ENCODE measurements at regions not wholly inside any gene's neighbourhood (a gene's known extent, or its start where the extent isn't known, plus 50 kb on each side); places are given as distances from the start of the nearest gene placed in this dataset.

DNA sequence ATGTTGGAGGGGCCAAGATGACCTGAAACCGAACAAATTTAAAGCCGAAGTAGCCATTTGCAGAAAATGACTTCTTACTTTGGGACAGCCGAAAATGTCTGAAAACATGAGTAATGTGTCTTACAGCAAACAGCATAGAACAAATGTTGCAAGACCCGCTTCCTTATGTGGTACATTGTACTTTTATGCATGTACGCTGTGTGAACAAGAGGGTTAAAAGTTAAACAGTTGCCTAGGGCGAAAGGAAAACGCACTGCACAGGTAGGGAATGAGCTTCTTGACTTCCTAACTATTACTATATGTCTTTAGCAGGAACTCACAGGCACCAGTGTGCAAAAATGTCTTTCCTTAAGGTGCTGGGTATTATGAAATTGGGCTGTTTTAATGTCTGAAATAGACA lies 303.5 kb upstream of the MGMT start:
- TF ChIP-seq, protein P1, sequence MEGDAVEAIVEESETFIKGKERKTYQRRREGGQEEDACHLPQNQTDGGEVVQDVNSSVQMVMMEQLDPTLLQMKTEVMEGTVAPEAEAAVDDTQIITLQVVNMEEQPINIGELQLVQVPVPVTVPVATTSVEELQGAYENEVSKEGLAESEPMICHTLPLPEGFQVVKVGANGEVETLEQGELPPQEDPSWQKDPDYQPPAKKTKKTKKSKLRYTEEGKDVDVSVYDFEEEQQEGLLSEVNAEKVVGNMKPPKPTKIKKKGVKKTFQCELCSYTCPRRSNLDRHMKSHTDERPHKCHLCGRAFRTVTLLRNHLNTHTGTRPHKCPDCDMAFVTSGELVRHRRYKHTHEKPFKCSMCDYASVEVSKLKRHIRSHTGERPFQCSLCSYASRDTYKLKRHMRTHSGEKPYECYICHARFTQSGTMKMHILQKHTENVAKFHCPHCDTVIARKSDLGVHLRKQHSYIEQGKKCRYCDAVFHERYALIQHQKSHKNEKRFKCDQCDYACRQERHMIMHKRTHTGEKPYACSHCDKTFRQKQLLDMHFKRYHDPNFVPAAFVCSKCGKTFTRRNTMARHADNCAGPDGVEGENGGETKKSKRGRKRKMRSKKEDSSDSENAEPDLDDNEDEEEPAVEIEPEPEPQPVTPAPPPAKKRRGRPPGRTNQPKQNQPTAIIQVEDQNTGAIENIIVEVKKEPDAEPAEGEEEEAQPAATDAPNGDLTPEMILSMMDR (IDR thresholded peaks at IDR 0.05; ENCODE audit: borderline replicate concordance, control extremely low read depth, extremely low read depth, insufficient read depth, missing control alignments), result no peak
- DNase-seq (ENCODE audit: low spot score), result no peak
- in situ Hi-C loops (cut with MboI; ENCODE audit: low sequenced_read_pairs, unreplicated experiment), result no loop called here

DNA sequence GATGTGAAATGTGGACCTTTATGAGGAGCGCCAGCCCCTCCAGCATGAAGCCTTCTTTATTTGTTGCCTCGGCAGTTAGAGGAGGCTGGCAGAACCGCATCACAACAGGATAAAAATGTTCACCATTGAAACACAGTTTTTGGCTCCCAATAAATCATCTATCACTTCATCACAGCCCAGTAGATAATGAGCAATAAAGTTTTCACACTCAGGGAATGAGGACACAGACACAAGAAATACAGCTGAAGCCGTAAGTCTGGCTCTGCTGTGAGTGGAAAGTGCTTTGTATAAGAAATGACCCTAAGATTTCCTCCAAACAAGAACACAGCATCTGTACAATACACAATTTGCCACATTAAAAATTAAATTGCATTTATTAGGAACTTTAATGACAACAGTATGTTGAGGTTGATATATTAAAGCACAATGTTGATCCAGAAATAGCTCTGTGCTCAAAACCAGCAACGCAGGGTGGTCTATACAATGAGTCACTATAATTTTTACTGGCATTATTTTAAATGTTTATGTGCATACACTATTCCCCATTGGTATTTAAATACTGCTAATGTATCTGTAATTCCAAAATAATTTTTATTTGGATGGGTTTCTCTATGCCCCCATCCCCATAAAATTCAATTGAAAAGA lies 301.8 kb upstream of the MGMT start:
- in situ Hi-C loops (cut with MboI; ENCODE audit: low sequenced_read_pairs, unreplicated experiment), result no loop called here
- no peak for DNase-seq (ENCODE audit: low spot score)
- TF ChIP-seq, protein P1 (IDR thresholded peaks at IDR 0.05; ENCODE audit: borderline replicate concordance, control extremely low read depth, extremely low read depth, insufficient read depth, missing control alignments), result no peak

GRCh38 chr10:129165770-129166169 lies 301.3 kb upstream of the MGMT start:
- in situ Hi-C loops (cut with MboI; ENCODE audit: low sequenced_read_pairs, unreplicated experiment), result no loop called here
- DNase-seq (ENCODE audit: low spot score), result no peak
- TF ChIP-seq, protein P1 (IDR thresholded peaks at IDR 0.05; ENCODE audit: borderline replicate concordance, control extremely low read depth, extremely low read depth, insufficient read depth, missing control alignments), result no peak

DNA sequence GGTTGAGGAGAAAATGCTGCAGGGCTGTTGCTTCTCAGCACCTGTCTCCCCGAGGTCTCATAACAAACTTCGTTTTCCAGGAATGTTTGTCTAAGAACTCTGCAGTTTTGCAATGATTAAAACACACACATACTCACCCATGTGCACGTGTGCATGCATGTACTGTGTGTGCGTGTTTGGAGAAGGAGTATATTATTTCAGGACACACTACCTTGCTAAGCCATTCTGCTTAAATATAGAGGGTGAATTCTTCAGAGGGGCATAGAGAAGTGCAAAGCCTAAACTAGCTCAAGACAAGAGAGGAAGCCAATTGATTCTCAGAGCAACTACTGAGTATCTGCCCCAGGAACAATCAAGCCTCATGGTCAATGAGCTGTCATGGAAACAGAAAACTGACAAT lies 298.4 kb upstream of the MGMT start:
- DNase-seq (ENCODE audit: low spot score), result no peak
- in situ Hi-C loops (cut with MboI; ENCODE audit: low sequenced_read_pairs, unreplicated experiment), result no loop called here
- TF ChIP-seq, protein P1 (IDR thresholded peaks at IDR 0.05; ENCODE audit: borderline replicate concordance, control extremely low read depth, extremely low read depth, insufficient read depth, missing control alignments), result no peak

DNA sequence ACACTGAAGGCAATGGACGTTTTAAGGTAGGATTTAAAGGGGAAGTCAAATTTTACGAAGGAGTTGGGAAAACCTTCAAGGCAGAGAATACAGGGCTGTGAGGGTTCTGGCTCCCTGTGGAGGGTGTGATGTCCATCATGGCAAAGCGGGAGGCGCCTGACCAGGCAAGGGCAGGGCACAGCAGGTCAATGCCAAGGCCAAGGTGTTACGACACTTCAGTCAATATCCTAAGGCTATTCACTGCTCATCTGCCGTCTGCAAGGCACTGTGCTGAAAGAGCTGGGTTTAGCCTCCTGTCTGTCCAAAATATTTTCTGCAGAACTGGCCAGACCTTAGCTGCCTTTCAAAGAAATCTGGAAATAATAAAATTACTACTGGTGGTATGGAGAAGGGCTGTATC lies 297.9 kb upstream of the MGMT start:
- no peak for DNase-seq (ENCODE audit: low spot score)
- in situ Hi-C loops (cut with MboI; ENCODE audit: low sequenced_read_pairs, unreplicated experiment), result no loop called here

DNA sequence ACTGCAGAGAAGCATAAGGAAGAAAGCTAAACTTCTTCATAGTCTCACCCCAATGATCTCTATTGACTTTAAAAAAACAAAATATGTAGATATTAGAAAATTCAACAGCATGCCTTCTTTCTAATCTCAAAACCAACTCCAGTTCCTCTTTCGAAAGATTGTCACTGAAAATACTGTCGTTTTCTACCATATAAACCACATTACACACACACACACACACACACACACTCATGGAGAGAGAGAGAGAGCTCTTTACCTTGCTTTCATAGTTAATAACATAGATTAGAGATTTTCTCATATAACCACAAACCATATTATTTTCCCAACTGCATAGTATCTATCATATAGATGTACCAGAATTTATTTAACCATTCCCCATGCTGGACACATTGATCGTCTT lies 296.2 kb upstream of the MGMT start:
- DNase-seq (ENCODE audit: low spot score), result no peak
- in situ Hi-C loops (cut with MboI; ENCODE audit: low sequenced_read_pairs, unreplicated experiment), result no loop called here
- TF ChIP-seq, protein P1 (IDR thresholded peaks at IDR 0.05; ENCODE audit: borderline replicate concordance, control extremely low read depth, extremely low read depth, insufficient read depth, missing control alignments), result no peak

More for the DNA sequence above, 297.9 kb upstream of the MGMT start:
- TF ChIP-seq, protein P1 (IDR thresholded peaks at IDR 0.05; ENCODE audit: borderline replicate concordance, control extremely low read depth, extremely low read depth, insufficient read depth, missing control alignments), result no peak
